KMS-11 (cell line): ENCODE measurements at regions not wholly inside any gene's neighbourhood (a gene's known extent, or its start where the extent isn't known, plus 50 kb on each side); places are given as distances from the start of the nearest gene placed in this dataset.

Experiments
- H2AFZ ChIP-seq: fragments of 200-600 bp; sonication (generic); 2 replicates; pipeline ENCODE4 v1.6.1; 2016; ENCODE audit warnings: antibody characterized with exemption, mixed run types, low read depth
- H3K27ac ChIP-seq: fragments of 200-600 bp; sonication (generic); 2 replicates; pipeline ENCODE4 v1.6.1; 2016; ENCODE audit warnings: mild to moderate bottlenecking, mixed run types
- H3K27me3 ChIP-seq: fragments of 200-600 bp; sonication (generic); 2 replicates; pipeline ENCODE4 v1.6.1; 2017; ENCODE audit warnings: mild to moderate bottlenecking, low read depth, mixed run types, moderate library complexity; ENCODE audit not compliant: insufficient read depth
- H3K36me3 ChIP-seq: fragments of 200-600 bp; sonication (generic); 2 replicates; pipeline ENCODE4 v1.6.1; 2017; ENCODE audit warnings: mild to moderate bottlenecking, mixed run types; ENCODE audit not compliant: insufficient read depth
- H3K4me1 ChIP-seq: fragments of 200-600 bp; sonication (generic); 2 replicates; pipeline ENCODE4 v1.6.1; 2016; ENCODE audit warnings: mild to moderate bottlenecking, low read depth, mixed run types; ENCODE audit not compliant: poor library complexity, severe bottlenecking
- H3K4me2 ChIP-seq: fragments of 200-600 bp; sonication (generic); 2 replicates; pipeline ENCODE4 v1.7.0; 2016; ENCODE audit warnings: mild to moderate bottlenecking, mixed run types
- H3K4me3 ChIP-seq: fragments of 200-600 bp; sonication (generic); IDR thresholded peaks from 2 replicates; pipeline ENCODE4 v1.6.1; 2017; ENCODE audit warnings: low read depth, low read length, mixed read lengths; ENCODE audit not compliant: insufficient read depth
- H3K79me2 ChIP-seq: fragments of 200-600 bp; sonication (generic); 2 replicates; pipeline ENCODE4 v1.6.1; 2016; ENCODE audit warnings: low read depth, mixed run types; ENCODE audit not compliant: insufficient read depth
- H3K9ac ChIP-seq: fragments of 200-600 bp; sonication (generic); 2 replicates; pipeline ENCODE4 v1.6.1; 2016; ENCODE audit warnings: mild to moderate bottlenecking, mixed run types
- H4K20me1 ChIP-seq: fragments of 200-600 bp; sonication (generic); 2 replicates; pipeline ENCODE4 v1.6.1; 2016; ENCODE audit warnings: mild to moderate bottlenecking, mixed run types; ENCODE audit not compliant: insufficient read depth
- TF ChIP-seq, protein P1 (sequence below): fragments of 200-600 bp; sonication (generic); conservative IDR thresholded peaks from 2 replicates; pipeline ENCODE4 v1.6.1; 2017; ENCODE audit warnings: low read depth, mild to moderate bottlenecking, antibody characterized with exemption, low read length, moderate library complexity, mixed read lengths

DNA sequence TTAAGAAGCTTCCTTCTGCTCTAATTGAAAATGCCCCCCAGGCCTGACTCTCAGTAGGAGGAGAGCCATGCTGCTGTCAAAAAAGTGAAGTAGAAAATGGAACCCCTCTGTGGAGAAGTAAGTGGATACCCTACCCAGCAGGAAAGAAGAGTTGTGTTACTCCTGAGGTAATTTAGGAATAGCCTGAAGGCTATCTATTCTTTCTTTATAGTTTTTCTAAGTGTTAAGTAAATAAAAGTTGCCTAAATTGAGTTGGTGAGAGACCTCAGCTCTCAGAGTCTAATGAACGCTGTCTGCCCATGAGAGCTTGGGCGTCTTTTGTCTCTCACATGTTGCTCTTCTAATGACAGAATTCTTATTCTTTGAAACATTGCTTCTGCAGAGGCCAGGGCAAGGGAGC, 116.2 kb downstream of the NSUN3 start:
- Histone ChIP-seq H2AFZ (no peak overlapping the region), H3K36me3 (no peaks in the 10 kb centered on the region), H3K27ac (no peak overlapping the region), H3K4me1 (no peaks in the 10 kb centered on the region), H3K27me3 (no peaks in the 10 kb centered on the region), H3K79me2 (no peaks in the 10 kb centered on the region), H4K20me1 (no peaks in the 10 kb centered on the region), H3K4me2 (no peak overlapping the region), H3K9ac (no peak overlapping the region), H3K4me3 (no peak overlapping the region)
- TF ChIP-seq, protein P1, sequence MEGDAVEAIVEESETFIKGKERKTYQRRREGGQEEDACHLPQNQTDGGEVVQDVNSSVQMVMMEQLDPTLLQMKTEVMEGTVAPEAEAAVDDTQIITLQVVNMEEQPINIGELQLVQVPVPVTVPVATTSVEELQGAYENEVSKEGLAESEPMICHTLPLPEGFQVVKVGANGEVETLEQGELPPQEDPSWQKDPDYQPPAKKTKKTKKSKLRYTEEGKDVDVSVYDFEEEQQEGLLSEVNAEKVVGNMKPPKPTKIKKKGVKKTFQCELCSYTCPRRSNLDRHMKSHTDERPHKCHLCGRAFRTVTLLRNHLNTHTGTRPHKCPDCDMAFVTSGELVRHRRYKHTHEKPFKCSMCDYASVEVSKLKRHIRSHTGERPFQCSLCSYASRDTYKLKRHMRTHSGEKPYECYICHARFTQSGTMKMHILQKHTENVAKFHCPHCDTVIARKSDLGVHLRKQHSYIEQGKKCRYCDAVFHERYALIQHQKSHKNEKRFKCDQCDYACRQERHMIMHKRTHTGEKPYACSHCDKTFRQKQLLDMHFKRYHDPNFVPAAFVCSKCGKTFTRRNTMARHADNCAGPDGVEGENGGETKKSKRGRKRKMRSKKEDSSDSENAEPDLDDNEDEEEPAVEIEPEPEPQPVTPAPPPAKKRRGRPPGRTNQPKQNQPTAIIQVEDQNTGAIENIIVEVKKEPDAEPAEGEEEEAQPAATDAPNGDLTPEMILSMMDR: no peak

DNA sequence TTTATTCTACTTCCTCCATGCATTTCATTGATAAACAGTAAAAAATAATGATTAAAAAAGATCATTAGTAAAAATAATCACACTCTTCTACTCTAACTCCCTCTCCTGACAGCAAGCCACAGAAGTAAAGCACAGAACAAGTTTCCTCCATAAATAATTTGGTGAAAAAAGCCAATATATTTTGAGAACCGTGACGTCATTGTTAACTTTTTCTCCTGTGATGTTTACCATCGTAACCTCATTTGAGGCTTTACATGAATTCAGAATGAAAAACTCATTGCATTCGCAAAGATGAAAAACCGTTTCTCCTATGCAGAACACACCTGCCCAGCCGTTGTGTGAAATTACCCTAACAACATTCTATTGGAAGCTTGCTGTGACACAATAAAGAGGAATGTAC, 120.7 kb downstream of the NSUN3 start:
- TF ChIP-seq, protein P1: no peak
- no peak overlapping the region for H3K27ac ChIP-seq
- H3K79me2 ChIP-seq: no peaks in the 10 kb centered on the region
- H2AFZ ChIP-seq: no peak overlapping the region
- no peaks in the 10 kb centered on the region for H3K36me3 ChIP-seq
- H3K27me3 ChIP-seq: no peaks in the 10 kb centered on the region
- H3K4me2 ChIP-seq: no peak overlapping the region
- no peaks in the 10 kb centered on the region for H4K20me1 ChIP-seq
- H3K9ac ChIP-seq: no peak overlapping the region
- no peak overlapping the region for H3K4me3 ChIP-seq
- H3K4me1 ChIP-seq: no peaks in the 10 kb centered on the region

DNA sequence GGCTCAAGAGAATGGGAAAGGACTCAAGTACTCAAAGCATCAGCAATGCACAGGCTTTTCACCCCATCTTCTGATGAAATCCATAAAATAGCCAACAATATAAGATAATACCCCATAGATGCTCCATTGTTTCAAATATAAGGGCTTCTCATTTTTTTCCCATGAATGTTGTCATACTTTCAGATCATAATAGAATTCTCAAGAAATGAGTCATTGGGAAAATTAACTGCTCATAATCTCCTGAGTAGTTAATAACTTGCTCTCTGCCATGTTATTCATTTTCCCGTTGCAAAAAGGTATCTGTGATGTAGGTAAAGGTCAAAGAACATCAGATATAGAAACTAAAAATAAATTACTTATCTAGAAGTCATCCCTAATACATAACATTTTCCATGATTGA, 121.9 kb downstream of the NSUN3 start:
- H4K20me1 ChIP-seq: no peaks in the 10 kb centered on the region
- no peaks in the 10 kb centered on the region for H3K79me2 ChIP-seq
- H3K9ac ChIP-seq: no peak overlapping the region
- no peaks in the 10 kb centered on the region for H3K36me3 ChIP-seq
- H3K4me1 ChIP-seq: no peaks in the 10 kb centered on the region
- TF ChIP-seq, protein P1: no peak
- H2AFZ ChIP-seq: no peak overlapping the region
- H3K4me2 ChIP-seq: no peak overlapping the region
- H3K27ac ChIP-seq: no peak overlapping the region
- H3K4me3 ChIP-seq: no peak overlapping the region
- no peaks in the 10 kb centered on the region for H3K27me3 ChIP-seq

DNA sequence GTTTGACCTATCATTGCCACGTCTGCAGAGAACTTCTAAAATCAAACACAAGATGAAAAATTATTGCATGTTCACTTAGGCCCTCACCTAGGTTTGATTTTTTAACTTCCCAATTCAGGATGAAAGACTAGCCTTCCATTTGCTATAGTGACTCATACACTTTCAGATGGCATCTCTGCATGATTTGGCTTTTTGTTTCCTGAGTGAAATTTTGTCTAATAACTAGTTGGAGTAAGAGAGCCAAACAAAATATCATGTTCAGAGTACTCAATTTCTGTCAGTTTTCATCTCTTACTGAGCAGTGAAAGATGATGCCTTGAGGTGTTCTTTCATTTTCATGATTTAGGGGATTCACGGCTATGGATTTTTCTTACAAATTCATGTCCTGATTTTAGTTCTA, 122.9 kb downstream of the NSUN3 start:
- Histone ChIP-seq H2AFZ (no peak overlapping the region), H3K4me2 (no peak overlapping the region), H3K27me3 (no peaks in the 10 kb centered on the region), H3K79me2 (no peaks in the 10 kb centered on the region), H4K20me1 (no peaks in the 10 kb centered on the region), H3K4me3 (no peak overlapping the region), H3K36me3 (no peaks in the 10 kb centered on the region), H3K4me1 (no peaks in the 10 kb centered on the region), H3K9ac (no peak overlapping the region), H3K27ac (no peak overlapping the region)
- TF ChIP-seq, protein P1: no peak

DNA sequence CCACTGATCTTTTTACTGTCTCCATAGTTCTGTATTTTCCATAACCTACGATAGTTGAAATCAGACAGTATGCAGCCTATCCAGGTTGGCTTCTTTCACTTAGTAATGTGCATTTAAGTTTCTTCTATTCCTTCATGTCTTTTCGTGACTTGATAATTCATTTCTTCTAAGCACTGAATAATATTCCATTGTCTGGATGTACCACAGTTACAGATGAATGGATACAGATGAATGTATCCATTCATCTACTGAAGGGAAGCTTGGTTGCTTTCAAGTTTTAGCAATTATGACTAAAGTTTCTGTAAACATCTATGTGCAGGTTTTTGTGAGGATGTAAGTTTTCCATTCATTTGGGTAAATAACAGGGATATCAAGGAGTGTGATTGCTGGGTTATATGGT, 124.8 kb downstream of the NSUN3 start:
- Histone ChIP-seq H3K27me3 (no peaks in the 10 kb centered on the region), H3K4me2 (no peak overlapping the region), H3K36me3 (no peaks in the 10 kb centered on the region), H3K4me1 (no peaks in the 10 kb centered on the region), H3K4me3 (no peak overlapping the region), H3K9ac (no peak overlapping the region), H3K79me2 (no peaks in the 10 kb centered on the region), H3K27ac (no peak overlapping the region), H4K20me1 (no peaks in the 10 kb centered on the region), H2AFZ (no peak overlapping the region)
- TF ChIP-seq, protein P1: no peak
